Ovary (tissue), 3 donors: ENCODE measurements at regions not wholly inside any gene's neighbourhood (a gene's known extent, or its start where the extent isn't known, plus 50 kb on each side); places are given as distances from the start of the nearest gene placed in this dataset.

Experiments used
- CTCF ChIP-seq, 3 donors: fragments of 450-650 bp in 2 of 3; fragments of 200-600 bp in 1 of 3; IDR thresholded peaks; one replicate each; pipeline versions ENCODE4 v1.5.1 to v1.8.0; 2016 to 2022; ENCODE audit warnings: antibody characterized with exemption in 3 of 3, mild to moderate bottlenecking in 1 of 3
- EP300 ChIP-seq: sonication (generic); formaldehyde crosslinking; IDR thresholded peaks from one replicate; pipeline ENCODE4 v1.6.1; 2017; ENCODE audit warnings: antibody characterized with exemption
- POLR2A ChIP-seq: fragments of 450-650 bp; IDR thresholded peaks from one replicate; pipeline ENCODE4 v1.6.1; 2017; ENCODE audit warnings: antibody characterized with exemption, mild to moderate bottlenecking, moderate library complexity
- donor health status: DM: no; HTN: no; CAD: no.

DNA sequence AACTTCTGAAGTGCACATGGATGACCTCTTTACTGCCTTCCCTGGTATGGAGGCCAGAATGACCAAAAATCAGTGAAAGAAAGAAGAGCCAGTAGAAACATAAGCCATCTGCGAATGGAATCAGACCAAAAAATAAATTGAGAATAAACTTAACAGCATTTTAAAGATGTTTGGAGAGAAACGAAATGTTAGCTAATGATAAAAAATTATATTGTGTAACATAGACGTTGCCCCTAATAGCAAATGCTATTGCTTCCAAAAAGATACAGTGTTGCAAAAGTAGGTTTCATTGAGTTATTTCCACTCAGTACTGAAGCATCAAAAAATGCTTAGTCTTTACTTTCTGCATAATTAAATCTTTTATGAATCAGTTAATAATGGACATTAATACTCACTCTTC lies 371.7 kb downstream of the LIG4 start:
- TF ChIP-seq CTCF (IDR thresholded peaks at IDR 0.05), result no peak
- no peak for TF ChIP-seq POLR2A
- TF ChIP-seq EP300, result no peak
